Activated CD4-positive, alpha-beta T cell treated with anti-CD3 and anti-CD28 coated beads for 36 hours (primary cell): ENCODE measurements at regions not wholly inside any gene's neighbourhood (a gene's known extent, or its start where the extent isn't known, plus 50 kb on each side); places are given as distances from the start of the nearest gene placed in this dataset.
A peak's percentile ranks its signal among the peaks of the same experiment; 100 is the strongest.
"Not testable (repeated sequence)": the region's sequence is repeated elsewhere in the genome, so short reads cannot be mapped to it uniquely, and the experiment has no call there.

ENCODE experiments used
- ATAC-seq: fragments of 200-7000 bp; cut with Tn5 transposase; one replicate; pipeline ENCODE4 v1.10.0; 2021; ENCODE audit warnings: mild to moderate bottlenecking, moderate library complexity
- CTCF ChIA-PET: fragments of 350-600 bp; sonication (Branson Sonifier 250); formaldehyde crosslinking; loops from one replicate; lab custom pipeline; 2021; ENCODE audit warnings: antibody characterized with exemption; lab: Charles Lee
- POLR2A ChIA-PET: fragments of 350-600 bp; sonication (Branson Sonifier 250); formaldehyde crosslinking; loops from one replicate; lab custom pipeline; 2021; ENCODE audit warnings: antibody characterized with exemption, inconsistent platforms; lab: Charles Lee
- DNase-seq: peaks from one replicate; pipeline ENCODE4 v3.0.0-alpha.2; 2020
- H3K27ac Mint-ChIP-seq: one replicate; pipeline ENCODE4 v1.8.0; 2021; ENCODE audit warnings: mixed read lengths
- H3K27me3 Mint-ChIP-seq: one replicate; pipeline ENCODE4 v1.8.0; 2021; ENCODE audit warnings: mixed read lengths
- H3K36me3 Mint-ChIP-seq: one replicate; pipeline ENCODE4 v1.8.0; 2021; ENCODE audit warnings: low read depth, mixed read lengths
- H3K4me1 Mint-ChIP-seq: one replicate; pipeline ENCODE4 v1.8.0; 2021; ENCODE audit warnings: mixed read lengths
- H3K4me3 Mint-ChIP-seq: one replicate; pipeline ENCODE4 v1.8.0; 2021; ENCODE audit warnings: mild to moderate bottlenecking, moderate library complexity, mixed read lengths
- H3K9me3 Mint-ChIP-seq: one replicate; pipeline ENCODE4 v1.8.0; 2021; ENCODE audit warnings: low read depth, mixed read lengths
- intact Hi-C, 2 experiments: fragments of 100-400 bp; cut with DNase I in 1 of 2; cut with micrococcal nuclease in 1 of 2; formaldehyde crosslinking; loops; one replicate each; pipeline versions ENCODE4 v1.14.2 to v1.15.1; 2022 to 2024; cut with DNase I, micrococcal nuclease

DNA sequence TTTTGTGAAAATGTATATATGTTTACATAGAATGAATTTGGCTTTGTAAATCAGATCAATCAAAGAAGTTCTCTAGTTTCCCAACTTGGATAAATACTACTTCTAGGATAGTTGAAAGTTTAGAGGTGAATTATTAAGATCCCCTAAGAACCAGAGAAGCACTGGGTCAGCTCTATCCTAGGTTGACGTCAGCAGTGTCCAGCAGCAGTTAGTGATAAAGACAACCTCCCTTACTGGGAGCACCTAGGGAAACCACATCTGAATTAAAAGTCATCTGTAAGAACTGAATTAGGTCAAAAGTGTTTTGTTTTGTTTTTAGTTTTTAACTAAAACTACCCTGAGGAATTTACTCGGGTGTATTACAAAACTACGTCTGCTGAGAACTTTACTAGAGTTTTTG, 178.0 kb downstream of the POLR1F start:
- H3K4me3 Mint-ChIP-seq: no peak overlapping the region
- POLR2A ChIA-PET: no interaction called here
- no peak overlapping the region for H3K27ac Mint-ChIP-seq
- H3K4me1 Mint-ChIP-seq: no peaks in the 10 kb centered on the region
- CTCF ChIA-PET: no interaction called here
- no peak for DNase-seq
- peaks cover 8% of the 10 kb centered on the region for H3K9me3 Mint-ChIP-seq
- intact Hi-C loops: no loop called here
- H3K36me3 Mint-ChIP-seq: no peaks in the 10 kb centered on the region
- no peaks in the 10 kb centered on the region for H3K27me3 Mint-ChIP-seq
- ATAC-seq: no peak

DNA sequence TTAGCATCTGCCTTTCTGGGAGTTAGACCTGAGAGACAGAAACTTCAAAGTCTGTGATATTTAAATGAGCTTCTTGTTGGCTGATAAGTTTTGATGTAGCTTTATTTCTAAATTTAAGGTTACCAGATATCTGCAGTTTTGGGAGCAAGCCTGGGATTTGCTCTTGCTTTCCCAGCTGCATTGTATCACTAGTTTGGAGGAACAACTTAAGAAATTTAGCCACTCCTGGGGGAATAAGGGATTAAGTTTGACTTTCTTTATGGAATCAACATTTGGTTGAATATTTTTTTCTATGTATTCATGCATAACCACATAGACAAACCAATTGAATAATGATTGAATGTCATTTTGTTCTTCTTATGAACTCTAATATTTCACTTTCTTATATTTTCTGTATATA, 178.6 kb downstream of the POLR1F start:
- POLR2A ChIA-PET: no interaction called here

DNA sequence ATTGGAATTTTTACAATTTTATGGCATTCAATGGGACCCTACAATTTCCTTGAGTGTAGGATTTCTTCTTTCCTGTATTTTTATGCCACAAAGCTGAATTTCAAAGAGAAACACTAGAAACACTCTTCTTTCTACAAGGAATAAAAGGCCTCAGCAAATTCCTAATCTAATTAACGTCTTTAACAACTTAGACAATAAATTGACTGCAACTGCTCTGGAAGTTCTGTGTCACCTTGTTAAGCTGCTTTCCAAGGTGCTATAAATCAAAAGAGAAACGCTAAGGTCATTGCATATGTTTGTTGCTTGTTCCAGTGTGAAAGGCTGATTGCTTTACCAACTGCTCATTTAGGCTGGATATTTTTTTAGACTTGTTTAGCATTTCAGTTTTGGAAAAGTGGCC, 182.2 kb downstream of the POLR1F start:
- no peak for ATAC-seq
- Mint-ChIP-seq H3K27ac (no peak overlapping the region), H3K9me3 (no peaks in the 10 kb centered on the region), H3K27me3 (no peaks in the 10 kb centered on the region), H3K4me1 (no peaks in the 10 kb centered on the region), H3K36me3 (no peaks in the 10 kb centered on the region), H3K4me3 (no peak overlapping the region)
- intact Hi-C loops: no loop called here
- CTCF ChIA-PET: no interaction called here
- DNase-seq: no peak
- POLR2A ChIA-PET: no interaction called here

More for the DNA sequence above, 178.6 kb downstream of the POLR1F start:
- ATAC-seq (no peak), DNase-seq (no peak)
- intact Hi-C loops: no loop called here
- CTCF ChIA-PET: no interaction called here
- Mint-ChIP-seq H3K9me3 (peaks cover 8% of the 10 kb centered on the region), H3K36me3 (no peaks in the 10 kb centered on the region), H3K27ac (no peak overlapping the region), H3K27me3 (no peaks in the 10 kb centered on the region), H3K4me1 (no peaks in the 10 kb centered on the region), H3K4me3 (no peak overlapping the region)

DNA sequence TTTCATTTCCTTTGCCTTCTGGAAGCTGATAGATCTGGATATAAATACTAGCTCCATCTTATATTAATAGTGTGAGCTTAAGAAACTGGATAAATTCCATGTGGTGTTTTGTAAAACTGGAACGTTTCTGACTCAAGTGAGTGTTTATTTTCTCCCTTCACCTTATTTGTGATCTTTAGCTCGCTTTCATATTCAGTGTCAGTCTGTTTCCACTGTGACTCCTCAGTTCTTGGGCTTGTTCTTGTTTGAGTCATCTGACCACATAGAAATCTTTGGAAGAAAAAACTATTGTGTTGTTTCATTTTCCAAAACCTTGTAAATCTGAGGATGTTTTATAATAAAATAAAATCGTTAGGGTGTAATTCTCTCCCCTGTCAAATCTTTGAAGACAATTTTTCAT, 186.4 kb downstream of the POLR1F start:
- Mint-ChIP-seq H3K36me3 (no peaks in the 10 kb centered on the region), H3K27me3 (no peaks in the 10 kb centered on the region), H3K4me1 (no peaks in the 10 kb centered on the region), H3K27ac (no peak overlapping the region), H3K4me3 (no peak overlapping the region), H3K9me3 (peaks cover 3% of the 10 kb centered on the region)
- intact Hi-C loops: no loop called here
- POLR2A ChIA-PET: no interaction called here
- DNase-seq (no peak), ATAC-seq (no peak)
- CTCF ChIA-PET: no interaction called here

DNA sequence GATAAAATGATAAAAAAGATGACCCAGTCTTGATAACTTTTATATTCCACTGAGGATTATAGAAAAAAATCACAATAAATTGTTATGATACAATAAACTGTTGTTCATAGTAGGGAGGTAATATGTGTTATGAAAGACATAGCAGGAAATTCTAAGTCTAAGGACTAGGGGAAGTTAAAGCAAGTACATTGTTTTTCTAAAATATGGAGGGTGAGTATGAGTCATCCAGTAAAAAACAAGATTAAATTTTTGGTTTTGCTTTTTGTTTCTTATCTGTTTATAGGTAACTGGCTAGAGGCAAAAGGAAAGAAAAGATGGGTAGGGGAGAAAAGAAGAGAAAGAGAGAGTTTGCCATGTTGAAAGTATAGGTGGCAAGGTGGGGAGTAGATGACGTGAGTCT, 188.4 kb downstream of the POLR1F start:
- Mint-ChIP-seq H3K36me3 (no peaks in the 10 kb centered on the region), H3K4me3 (no peak overlapping the region), H3K9me3 (peaks cover 4% of the 10 kb centered on the region), H3K27ac (no peak overlapping the region), H3K4me1 (no peaks in the 10 kb centered on the region), H3K27me3 (no peaks in the 10 kb centered on the region)
- DNase-seq (no peak), ATAC-seq (no peak)
- CTCF ChIA-PET: no interaction called here
- intact Hi-C loops: no loop called here
- POLR2A ChIA-PET: no interaction called here

DNA sequence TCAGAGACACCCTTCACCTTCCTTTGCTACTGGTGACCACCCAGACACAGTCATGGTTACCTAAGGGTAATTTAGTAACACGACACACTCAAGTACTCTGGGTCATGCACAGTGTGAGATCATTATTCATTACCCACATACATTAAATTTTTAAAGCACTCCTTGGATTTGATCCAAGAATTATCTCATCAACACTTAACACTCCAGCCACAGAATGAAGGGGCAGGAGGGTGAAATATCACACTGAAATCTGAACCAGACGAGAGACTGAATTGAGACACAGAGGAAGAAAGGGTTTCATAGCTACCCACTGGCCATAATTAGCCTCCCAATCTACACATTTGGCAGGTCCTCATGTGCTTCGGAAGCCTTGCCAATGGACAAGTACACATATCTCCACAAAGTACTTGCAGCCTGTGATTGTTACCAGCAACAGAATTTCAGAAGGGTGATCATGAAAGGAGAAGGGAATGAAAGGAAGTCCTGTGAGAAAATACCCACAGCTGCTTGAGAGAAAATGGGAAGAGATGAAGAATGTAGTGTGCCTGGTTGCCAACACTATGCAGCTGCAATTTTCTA, 189.3 kb downstream of the POLR1F start:
- H3K27ac Mint-ChIP-seq: no peak overlapping the region
- no peak overlapping the region for H3K4me3 Mint-ChIP-seq
- H3K36me3 Mint-ChIP-seq: no peaks in the 10 kb centered on the region
- H3K4me1 Mint-ChIP-seq: no peaks in the 10 kb centered on the region
- ChIA-PET POLR2A (no interaction called here), CTCF (no interaction called here)
- H3K9me3 Mint-ChIP-seq: peaks cover 4% of the 10 kb centered on the region
- DNase-seq (no peak), ATAC-seq (no peak)
- intact Hi-C loops: no loop called here
- no peaks in the 10 kb centered on the region for H3K27me3 Mint-ChIP-seq

DNA sequence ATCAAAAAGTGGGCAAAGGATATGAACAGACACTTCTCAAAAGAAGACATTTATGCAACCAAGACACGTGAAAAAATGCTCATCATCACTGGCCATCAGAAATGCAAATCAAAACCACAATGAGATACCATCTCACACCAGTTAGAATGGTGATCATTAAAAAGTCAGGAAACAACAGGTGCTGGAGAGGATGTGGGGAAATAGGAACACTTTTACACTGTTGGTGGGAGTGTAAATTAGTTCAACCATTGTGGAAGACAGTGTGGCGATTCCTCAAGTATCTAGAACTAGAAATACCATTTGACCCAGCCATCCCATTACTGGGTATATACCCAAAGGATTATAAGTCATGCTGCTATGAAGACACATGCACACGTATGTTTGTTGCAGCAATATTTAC, 191.3 kb downstream of the POLR1F start:
- ATAC-seq, POLR2A ChIA-PET, H3K4me1 Mint-ChIP-seq, DNase-seq, intact Hi-C loops, H3K27ac Mint-ChIP-seq, H3K36me3 Mint-ChIP-seq, CTCF ChIA-PET, H3K27me3 Mint-ChIP-seq, H3K9me3 Mint-ChIP-seq, H3K4me3 Mint-ChIP-seq: not testable (repeated sequence)

DNA sequence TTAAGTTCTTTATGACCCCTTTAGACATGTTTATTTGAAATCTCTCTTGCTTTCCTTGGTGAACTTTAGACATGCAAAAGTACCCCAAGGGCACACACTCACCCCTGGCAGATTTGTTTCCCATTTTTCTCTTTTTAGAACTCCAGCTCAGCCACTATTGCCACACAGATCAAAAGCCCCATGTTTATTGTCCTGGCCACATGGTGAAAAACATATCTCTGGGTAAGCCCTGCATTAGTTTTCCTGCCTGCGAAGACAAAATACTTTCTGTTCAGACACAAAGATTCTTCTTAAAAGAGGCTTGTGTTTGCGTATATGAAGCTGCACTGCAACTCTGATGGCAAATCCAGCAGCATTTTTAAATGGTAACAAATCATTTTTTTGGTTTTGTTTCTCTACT, 200.0 kb downstream of the POLR1F start:
- no peaks in the 10 kb centered on the region for H3K27me3 Mint-ChIP-seq
- H3K36me3 Mint-ChIP-seq: no peaks in the 10 kb centered on the region
- no peak overlapping the region for H3K27ac Mint-ChIP-seq
- H3K4me1 Mint-ChIP-seq: no peaks in the 10 kb centered on the region
- H3K9me3 Mint-ChIP-seq: peaks cover 3% of the 10 kb centered on the region
- CTCF ChIA-PET: no interaction called here
- POLR2A ChIA-PET: no interaction called here
- DNase-seq: no peak
- no peak overlapping the region for H3K4me3 Mint-ChIP-seq
- intact Hi-C loops: no loop called here
- ATAC-seq: no peak

DNA sequence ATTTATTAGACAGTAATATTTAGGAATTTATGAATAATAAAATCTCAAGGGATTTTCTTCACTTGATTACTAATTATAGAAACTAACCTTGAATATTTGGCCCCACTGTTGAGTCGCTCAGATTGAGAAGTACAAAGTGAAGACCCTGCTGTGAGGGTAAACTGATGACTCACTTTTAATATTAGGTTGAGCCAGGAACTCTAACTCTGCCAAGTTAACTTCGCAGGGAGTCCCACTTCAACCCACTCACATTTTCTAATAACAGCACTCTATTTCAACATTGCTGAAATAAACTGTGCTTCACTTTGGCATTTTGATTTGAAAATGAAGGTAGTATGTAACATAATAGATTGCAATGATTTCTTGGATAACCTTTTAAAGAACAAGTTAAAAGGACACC, 200.7 kb downstream of the POLR1F start:
- H3K4me3 Mint-ChIP-seq: no peak overlapping the region
- ChIA-PET POLR2A (no interaction called here), CTCF (no interaction called here)
- no peaks in the 10 kb centered on the region for H3K4me1 Mint-ChIP-seq
- intact Hi-C loops: no loop called here
- H3K9me3 Mint-ChIP-seq: peaks cover 3% of the 10 kb centered on the region
- no peaks in the 10 kb centered on the region for H3K36me3 Mint-ChIP-seq
- DNase-seq (no peak), ATAC-seq (no peak)
- H3K27ac Mint-ChIP-seq: no peak overlapping the region
- no peaks in the 10 kb centered on the region for H3K27me3 Mint-ChIP-seq

DNA sequence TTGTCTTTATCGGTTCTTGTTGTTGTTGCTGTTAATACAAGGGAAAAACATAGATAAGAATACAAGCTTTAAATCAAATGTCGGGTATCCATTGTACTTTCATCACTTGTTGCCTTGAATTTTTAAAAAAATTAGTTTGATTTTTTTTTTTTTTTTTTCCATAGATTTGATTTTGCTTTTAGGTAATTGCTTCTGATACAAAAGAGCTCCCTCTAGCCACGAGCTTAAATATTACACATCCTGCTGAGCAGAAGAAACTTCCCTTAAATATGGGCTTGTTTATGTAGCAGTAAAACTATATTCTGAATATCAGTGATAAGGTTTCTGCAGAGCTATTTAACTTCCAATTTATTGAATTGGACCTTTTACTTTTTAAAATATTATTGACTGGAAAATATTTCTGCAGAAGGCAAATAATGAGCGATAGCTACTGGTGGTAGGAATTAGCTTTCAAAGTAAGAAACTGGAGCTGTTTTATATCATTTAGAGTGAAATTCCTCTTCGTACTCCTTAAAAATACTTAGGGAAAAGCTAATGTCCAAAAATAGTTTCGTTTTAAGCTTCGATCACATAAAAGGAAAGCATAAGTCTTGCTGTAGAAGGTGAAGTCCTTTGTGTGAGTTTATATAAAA, 216.9 kb downstream of the POLR1F start:
- H3K4me1 Mint-ChIP-seq: no peaks in the 10 kb centered on the region
- no peaks in the 10 kb centered on the region for H3K9me3 Mint-ChIP-seq
- ATAC-seq (no peak), DNase-seq (peak; percentile 23)
- intact Hi-C loops: no loop called here
- no peaks in the 10 kb centered on the region for H3K27me3 Mint-ChIP-seq
- H3K4me3 Mint-ChIP-seq: no peak overlapping the region
- ChIA-PET POLR2A (no interaction called here), CTCF (interaction anchor here (0.6 to 1.8 kb wide), 6 partner anchors 13 to 1139 kb away, joined by 3 to 5 read pairs (median 3); no protein-coding TSS in a partner anchor)
- H3K36me3 Mint-ChIP-seq: no peaks in the 10 kb centered on the region
- H3K27ac Mint-ChIP-seq: no peak overlapping the region

DNA sequence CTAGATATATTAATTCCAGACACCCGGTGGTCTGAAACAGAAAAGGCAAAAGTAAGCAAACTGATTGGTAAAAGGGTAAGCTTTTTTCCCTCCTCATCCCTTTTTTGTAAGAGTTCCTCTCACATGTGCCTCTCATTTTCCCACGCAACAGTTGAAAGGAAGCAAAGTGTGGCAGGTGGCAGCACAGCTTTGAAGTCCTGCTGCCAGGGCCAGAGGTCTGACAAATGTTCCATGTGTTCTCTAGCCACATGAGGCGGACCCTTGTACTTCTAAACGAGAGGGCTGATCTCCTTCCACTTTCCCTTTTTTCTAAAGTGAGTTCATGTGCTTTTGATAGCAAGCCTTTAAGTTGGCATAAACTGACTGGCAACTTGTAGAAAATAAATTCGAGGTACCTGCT, 217.5 kb downstream of the POLR1F start:
- DNase-seq (no peak), ATAC-seq (no peak)
- no peaks in the 10 kb centered on the region for H3K9me3 Mint-ChIP-seq
- ChIA-PET CTCF (interaction anchor here (0.6 to 1.8 kb wide), 4 partner anchors 13 to 1139 kb away, joined by 3 to 5 read pairs (median 3); no protein-coding TSS in a partner anchor), POLR2A (no interaction called here)
- H3K27ac Mint-ChIP-seq: no peak overlapping the region
- intact Hi-C loops: no loop called here
- no peaks in the 10 kb centered on the region for H3K27me3 Mint-ChIP-seq
- no peaks in the 10 kb centered on the region for H3K36me3 Mint-ChIP-seq
- H3K4me3 Mint-ChIP-seq: no peak overlapping the region
- no peaks in the 10 kb centered on the region for H3K4me1 Mint-ChIP-seq

DNA sequence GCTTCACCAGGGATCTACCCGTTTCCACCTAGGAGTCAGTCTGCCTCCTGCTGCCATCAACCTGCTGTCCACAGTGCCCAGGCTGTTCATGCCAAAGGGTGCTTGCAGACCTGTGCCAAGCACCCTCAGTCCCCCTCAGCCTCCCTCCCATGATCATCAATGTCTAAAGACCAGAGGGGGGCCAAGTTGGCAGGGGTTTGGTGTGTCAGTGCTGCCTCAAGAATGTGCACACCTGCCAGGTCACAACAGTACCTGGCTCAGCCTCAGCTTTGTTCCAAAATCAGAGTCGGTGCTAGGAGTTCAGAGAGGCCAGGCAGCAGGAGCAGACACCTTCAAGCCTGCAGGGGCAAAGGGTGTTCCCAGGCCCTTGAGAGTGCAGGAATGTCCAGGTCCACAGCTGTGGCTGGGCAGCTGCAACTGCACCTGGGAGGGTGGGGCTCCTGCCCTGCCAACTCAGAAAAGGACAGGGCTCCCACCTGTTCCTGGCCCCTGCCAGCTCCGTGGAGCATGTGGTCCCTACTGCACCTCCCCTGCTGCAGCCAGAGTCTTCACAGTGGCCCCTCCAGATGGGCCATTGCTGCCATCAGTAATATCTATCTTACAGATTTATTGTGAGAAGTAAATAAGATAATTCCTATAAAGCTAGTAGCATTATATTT, 219.5 kb downstream of the POLR1F start:
- POLR2A ChIA-PET: no interaction called here
- H3K27me3 Mint-ChIP-seq: no peaks in the 10 kb centered on the region
- H3K27ac Mint-ChIP-seq: no peak overlapping the region
- no peaks in the 10 kb centered on the region for H3K4me1 Mint-ChIP-seq
- CTCF ChIA-PET: no interaction called here
- ATAC-seq (no peak), DNase-seq (no peak)
- H3K36me3 Mint-ChIP-seq: no peaks in the 10 kb centered on the region
- peaks cover under 1% of the 10 kb centered on the region for H3K9me3 Mint-ChIP-seq
- intact Hi-C loops: no loop called here
- H3K4me3 Mint-ChIP-seq: no peak overlapping the region
